A673 (cell line): ENCODE measurements at regions not wholly inside any gene's neighbourhood (a gene's known extent, or its start where the extent isn't known, plus 50 kb on each side); places are given as distances from the start of the nearest gene placed in this dataset.

Source experiments
- CTCF ChIP-seq: fragments of 300-800, 200-600 bp; sonication (generic); conservative IDR thresholded peaks from 2 replicates; pipeline ENCODE4 v1.5.1; 2017; ENCODE audit warnings: low read depth, mild to moderate bottlenecking, antibody characterized with exemption, low read length, moderate library complexity, mixed read lengths
- EZH2 ChIP-seq: fragments of 200-600 bp; sonication (generic); IDR thresholded peaks from 2 replicates; pipeline ENCODE4 v1.6.1; 2017; ENCODE audit warnings: borderline replicate concordance, low read depth, mild to moderate bottlenecking, mixed read lengths, antibody characterized with exemption, low read length; ENCODE audit not compliant: poor library complexity, severe bottlenecking

GRCh38 chr11:133738624-133739023, 106.7 kb downstream of the SPATA19 start:
- TF ChIP-seq CTCF (no peak), EZH2 (no peak)
